Astrocyte of the spinal cord (primary cell): ENCODE measurements at regions not wholly inside any gene's neighbourhood (a gene's known extent, or its start where the extent isn't known, plus 50 kb on each side); places are given as distances from the start of the nearest gene placed in this dataset.

Source experiments
- DNase-seq: peaks from one replicate; pipeline ENCODE4 v3.0.0; 2011; ENCODE audit warnings: low read depth, low spot score
- H3K4me3 ChIP-seq: 2 replicates; pipeline ENCODE4 v1.5.1; 2011; ENCODE audit warnings: low read depth, mild to moderate bottlenecking, low read length, moderate library complexity
- in situ Hi-C: cut with HindIII; loops from 2 replicates; pipeline ENCODE4 v1.10.0; 2017; ENCODE audit warnings: low sequenced_read_pairs
- TF ChIP-seq, protein P1 (sequence below): IDR thresholded peaks from 2 replicates; pipeline ENCODE4 v1.5.1; 2012; ENCODE audit warnings: low read depth, mild to moderate bottlenecking, low read length, inconsistent platforms

GRCh38 chr10:101286248-101287046, 57.2 kb upstream of the LBX1 start:
- TF ChIP-seq, protein P1, sequence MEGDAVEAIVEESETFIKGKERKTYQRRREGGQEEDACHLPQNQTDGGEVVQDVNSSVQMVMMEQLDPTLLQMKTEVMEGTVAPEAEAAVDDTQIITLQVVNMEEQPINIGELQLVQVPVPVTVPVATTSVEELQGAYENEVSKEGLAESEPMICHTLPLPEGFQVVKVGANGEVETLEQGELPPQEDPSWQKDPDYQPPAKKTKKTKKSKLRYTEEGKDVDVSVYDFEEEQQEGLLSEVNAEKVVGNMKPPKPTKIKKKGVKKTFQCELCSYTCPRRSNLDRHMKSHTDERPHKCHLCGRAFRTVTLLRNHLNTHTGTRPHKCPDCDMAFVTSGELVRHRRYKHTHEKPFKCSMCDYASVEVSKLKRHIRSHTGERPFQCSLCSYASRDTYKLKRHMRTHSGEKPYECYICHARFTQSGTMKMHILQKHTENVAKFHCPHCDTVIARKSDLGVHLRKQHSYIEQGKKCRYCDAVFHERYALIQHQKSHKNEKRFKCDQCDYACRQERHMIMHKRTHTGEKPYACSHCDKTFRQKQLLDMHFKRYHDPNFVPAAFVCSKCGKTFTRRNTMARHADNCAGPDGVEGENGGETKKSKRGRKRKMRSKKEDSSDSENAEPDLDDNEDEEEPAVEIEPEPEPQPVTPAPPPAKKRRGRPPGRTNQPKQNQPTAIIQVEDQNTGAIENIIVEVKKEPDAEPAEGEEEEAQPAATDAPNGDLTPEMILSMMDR: no peak
- no peak for DNase-seq
- no peak overlapping the region for H3K4me3 ChIP-seq
- in situ Hi-C loops: no loop called here

DNA sequence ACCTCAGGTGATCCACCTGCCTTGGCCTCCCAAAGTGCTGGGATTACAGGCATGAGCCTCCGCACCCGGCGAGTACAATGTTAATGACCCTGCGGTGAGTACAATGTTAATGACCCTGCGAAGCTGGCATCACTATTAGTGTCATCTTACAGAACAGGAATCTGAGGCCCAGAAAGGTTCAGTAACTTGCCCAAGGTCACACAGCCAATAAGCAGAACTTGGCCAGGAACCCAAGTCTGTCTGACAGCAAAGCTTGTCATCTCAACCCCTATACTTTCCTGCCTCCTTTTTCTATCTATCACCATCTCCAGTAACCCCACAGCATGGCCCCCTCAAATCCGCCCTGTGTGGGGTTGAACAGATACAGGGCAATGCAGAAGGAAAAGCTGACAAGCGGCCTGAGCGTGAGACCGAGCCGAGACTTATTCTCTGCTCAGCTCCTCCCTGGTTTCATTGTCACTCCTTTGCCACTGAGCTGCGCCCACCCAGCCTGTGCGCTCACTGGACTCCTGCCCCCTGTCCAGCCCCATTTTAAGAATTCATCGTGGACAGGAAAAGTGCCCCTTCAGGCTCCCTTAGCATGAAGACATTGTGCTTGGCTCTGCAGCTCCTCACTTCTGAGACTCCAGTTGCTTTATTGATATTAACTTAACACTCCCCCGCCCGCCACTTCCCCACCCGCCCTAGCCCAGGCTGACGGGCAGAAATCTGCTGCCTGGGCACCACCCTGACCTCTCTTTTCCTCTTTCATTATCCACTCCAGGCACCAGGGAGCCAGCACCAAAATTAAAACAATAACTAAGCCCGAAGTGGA, 58.1 kb upstream of the LBX1 start:
- TF ChIP-seq, protein P1: no peak
- no peak for DNase-seq
- in situ Hi-C loops: no loop called here
- no peak overlapping the region for H3K4me3 ChIP-seq

DNA sequence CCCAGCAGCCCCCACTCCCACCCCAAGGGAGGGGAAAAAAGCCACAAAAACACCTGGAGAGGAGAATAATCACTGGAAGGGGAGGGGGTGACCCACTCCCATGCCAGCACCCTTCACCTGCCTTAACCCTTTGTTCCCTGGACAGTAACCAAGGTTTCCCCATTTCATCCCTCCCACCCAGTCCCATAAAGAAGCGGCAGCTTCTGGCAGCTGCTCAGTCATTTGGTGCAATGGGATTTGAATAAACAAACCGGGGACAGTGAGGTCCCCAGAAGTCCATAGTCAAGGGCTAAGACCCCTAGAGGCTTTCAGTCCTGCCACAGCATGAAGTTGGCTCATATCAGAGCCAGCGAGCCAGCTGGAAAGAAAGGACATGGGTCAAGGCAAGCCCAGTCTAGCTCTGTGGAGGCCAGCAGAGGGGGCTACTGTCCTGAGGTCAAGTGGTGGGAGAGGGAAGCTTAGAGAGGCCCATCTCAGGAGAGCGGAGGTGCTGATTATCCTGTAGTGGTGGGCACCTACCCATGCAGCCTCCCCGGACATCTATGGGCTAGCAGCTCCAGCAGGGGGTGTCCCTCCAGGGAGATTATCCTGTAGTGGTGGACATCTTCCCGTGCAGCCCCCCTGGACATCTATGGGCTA, 58.9 kb upstream of the LBX1 start:
- in situ Hi-C loops: no loop called here
- H3K4me3 ChIP-seq: no peak overlapping the region
- TF ChIP-seq, protein P1: peak; percentile 55
- DNase-seq: no peak

DNA sequence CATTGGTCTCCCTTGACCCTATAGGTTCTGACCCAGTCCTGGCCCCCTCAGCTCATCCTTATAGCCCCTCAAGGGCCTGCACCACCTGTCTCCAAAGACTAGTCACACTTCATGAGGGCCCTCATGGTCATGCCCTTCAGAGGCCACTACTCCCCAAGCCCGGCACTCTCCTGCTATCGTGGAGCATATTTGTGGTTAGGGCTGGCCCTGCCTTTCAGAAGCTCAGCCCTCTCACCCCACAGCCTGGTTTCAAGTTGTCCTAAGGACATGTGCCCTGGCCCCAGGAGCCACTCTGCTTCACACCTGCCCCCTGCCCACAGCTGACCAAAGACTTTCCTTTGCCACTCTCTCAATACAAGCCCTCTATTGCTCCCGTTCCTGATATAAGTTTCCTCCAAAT, 60.3 kb upstream of the LBX1 start:
- no peak overlapping the region for H3K4me3 ChIP-seq
- in situ Hi-C loops: no loop called here
- DNase-seq: no peak
- TF ChIP-seq, protein P1: no peak

- DNase-seq: no peak
- TF ChIP-seq, protein P1: no peak
- H3K4me3 ChIP-seq: no peak overlapping the region
- in situ Hi-C loops: no loop called here
Measured at GRCh38 chr10:101290431-101290830, 61.2 kb upstream of the LBX1 start.

GRCh38 chr10:101290881-101291280, 61.6 kb upstream of the LBX1 start:
- TF ChIP-seq, protein P1: no peak
- DNase-seq: no peak
- no peak overlapping the region for H3K4me3 ChIP-seq
- in situ Hi-C loops: no loop called here
